ENCODE measurements at regions not wholly inside any gene's neighbourhood (a gene's known extent, or its start where the extent isn't known, plus 50 kb on each side); places are given as distances from the start of the nearest gene placed in this dataset.

DNA sequence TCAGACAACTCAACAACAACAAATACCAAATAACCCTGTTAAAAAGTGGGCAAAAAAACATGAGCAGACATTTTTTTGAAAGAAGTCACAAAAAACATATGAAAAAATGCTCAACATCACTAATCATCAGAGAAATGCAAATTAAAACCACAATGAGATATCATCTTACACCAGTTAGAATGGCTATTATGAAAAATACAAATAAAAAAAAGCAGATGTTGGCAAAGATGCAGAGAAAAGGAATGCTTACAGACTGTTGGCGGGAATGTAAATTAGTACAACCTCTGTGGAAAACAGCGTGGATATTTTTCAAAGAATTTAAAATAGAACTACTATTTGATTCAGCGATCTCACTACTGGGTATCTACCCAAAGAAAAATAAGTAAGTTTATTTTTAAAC, 114.0 kb downstream of the SLC38A4 start:
- H3K27me3 Mint-ChIP-seq (ENCODE audit: insufficient read depth), result no peaks in the 10 kb centered on the region
- no peaks in the 10 kb centered on the region for H3K9me3 ChIP-seq (ENCODE audit: control insufficient read depth, low read length)

GRCh38 chr12:46710125-46710743, 115.6 kb downstream of the SLC38A4 start:
- Histone ChIP-seq H3K4me1 (ENCODE audit: control insufficient read depth, insufficient read depth, low read length) (no peaks in the 10 kb centered on the region), H3K27ac (ENCODE audit: low read depth, low read length) (no peak overlapping the region), H3K9ac (ENCODE audit: extremely low read depth, low read length, poor library complexity, severe bottlenecking) (no peak overlapping the region), H3K9me3 (ENCODE audit: control insufficient read depth, low read length) (no peaks in the 10 kb centered on the region), H3K27me3 (ENCODE audit: control insufficient read depth, insufficient read depth, low read length, poor library complexity, severe bottlenecking) (no peaks in the 10 kb centered on the region), H3K4me3 (ENCODE audit: low read length) (no peak overlapping the region), H3K36me3 (ENCODE audit: control insufficient read depth, insufficient read depth, low read length) (no peaks in the 10 kb centered on the region)
- Mint-ChIP-seq H3K4me1 (no peaks in the 10 kb centered on the region), H3K36me3 (ENCODE audit: low read depth) (no peaks in the 10 kb centered on the region), H3K27me3 (ENCODE audit: insufficient read depth) (no peaks in the 10 kb centered on the region), H3K27ac (no peak overlapping the region), H3K4me3 (no peak overlapping the region), H3K9me3 (peaks cover 3% of the 10 kb centered on the region)
- 90 to 100% methylated on average over 6 to 8 of the region's 9 CpGs for WGBS, 2 experiments (ENCODE audit: insufficient coverage in 1 of 2, insufficient read length in 1 of 2)
- no peak for DNase-seq
- no peak for TF ChIP-seq CTCF (conservative IDR thresholded peaks at IDR 0.05)

More for the DNA sequence above, 114.0 kb downstream of the SLC38A4 start:
- Mint-ChIP-seq H3K4me3 (no peak overlapping the region), H3K36me3 (ENCODE audit: low read depth) (no peaks in the 10 kb centered on the region), H3K27ac (no peak overlapping the region), H3K4me1 (no peaks in the 10 kb centered on the region), H3K9me3 (peaks cover 3% of the 10 kb centered on the region)
- H3K27ac ChIP-seq (ENCODE audit: low read depth, low read length), result no peak overlapping the region
- no peak overlapping the region for H3K9ac ChIP-seq (ENCODE audit: extremely low read depth, low read length, poor library complexity, severe bottlenecking)
- TF ChIP-seq CTCF (conservative IDR thresholded peaks at IDR 0.05), result no peak
- no peaks in the 10 kb centered on the region for H3K36me3 ChIP-seq (ENCODE audit: control insufficient read depth, insufficient read depth, low read length)
- no peak for DNase-seq
- WGBS, 2 experiments (ENCODE audit: insufficient coverage in 1 of 2, insufficient read length in 1 of 2), result 77 to 100% methylated on average over 1 to 2 of the region's 3 CpGs
- H3K27me3 ChIP-seq (ENCODE audit: control insufficient read depth, insufficient read depth, low read length, poor library complexity, severe bottlenecking), result no peaks in the 10 kb centered on the region
- no peaks in the 10 kb centered on the region for H3K4me1 ChIP-seq (ENCODE audit: control insufficient read depth, insufficient read depth, low read length)
- H3K4me3 ChIP-seq (ENCODE audit: low read length), result no peak overlapping the region

DNA sequence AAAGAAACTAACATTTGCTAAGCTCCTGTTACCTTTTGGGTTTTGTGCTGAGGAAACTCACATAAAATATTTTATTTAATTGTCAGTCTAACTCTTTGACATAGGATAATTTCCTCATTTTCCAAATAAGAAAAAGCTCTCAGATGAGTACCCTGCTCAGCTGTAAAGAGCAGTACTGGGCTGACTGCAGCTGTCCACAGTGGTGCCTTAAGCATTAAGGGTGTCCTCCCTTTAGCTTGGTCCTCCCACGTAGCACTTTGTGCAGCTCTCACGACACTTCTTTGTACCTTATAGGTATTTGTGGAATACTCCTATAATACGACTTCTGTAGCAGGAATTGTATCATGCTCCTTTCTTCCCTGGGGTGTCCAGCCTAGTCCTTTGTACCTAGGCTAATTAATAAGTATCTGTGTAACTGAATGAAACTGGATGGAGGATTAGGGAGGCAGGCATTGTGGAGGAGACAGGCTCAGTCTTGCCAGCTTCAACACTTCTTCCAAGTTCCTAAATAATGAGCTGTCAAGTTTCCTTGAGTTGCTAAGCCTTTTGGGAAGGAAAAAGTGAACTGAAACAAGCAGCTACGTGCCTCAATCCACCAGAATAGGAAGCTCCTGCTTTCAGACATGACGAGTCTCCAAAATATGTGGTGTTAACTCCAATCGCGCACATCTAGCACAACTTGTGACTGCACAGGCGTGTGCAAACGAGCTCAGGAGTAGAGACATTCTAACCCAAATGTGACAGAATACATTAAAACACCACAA, 123.0 kb downstream of the SLC38A4 start:
- peaks cover 17% of the 10 kb centered on the region for H3K4me1 Mint-ChIP-seq
- WGBS, 2 experiments (ENCODE audit: insufficient coverage in 1 of 2, insufficient read length in 1 of 2), result 93 to 94% methylated on average over 5 to 9 of the region's 9 CpGs
- H3K27ac Mint-ChIP-seq, result no peak overlapping the region
- H3K9me3 Mint-ChIP-seq, result peaks cover 15% of the 10 kb centered on the region
- Histone ChIP-seq H3K36me3 (ENCODE audit: control insufficient read depth, insufficient read depth, low read length) (no peaks in the 10 kb centered on the region), H3K27ac (ENCODE audit: low read depth, low read length) (no peak overlapping the region), H3K9me3 (ENCODE audit: control insufficient read depth, low read length) (peaks cover 30% of the 10 kb centered on the region), H3K27me3 (ENCODE audit: control insufficient read depth, insufficient read depth, low read length, poor library complexity, severe bottlenecking) (no peaks in the 10 kb centered on the region), H3K9ac (ENCODE audit: extremely low read depth, low read length, poor library complexity, severe bottlenecking) (no peak overlapping the region), H3K4me1 (ENCODE audit: control insufficient read depth, insufficient read depth, low read length) (peaks cover 3% of the 10 kb centered on the region), H3K4me3 (ENCODE audit: low read length) (no peak overlapping the region)
- no peak overlapping the region for H3K4me3 Mint-ChIP-seq
- DNase-seq, result no peak
- H3K36me3 Mint-ChIP-seq (ENCODE audit: low read depth), result peaks cover 4% of the 10 kb centered on the region
- no peak for TF ChIP-seq CTCF (conservative IDR thresholded peaks at IDR 0.05)
- H3K27me3 Mint-ChIP-seq (ENCODE audit: insufficient read depth), result no peaks in the 10 kb centered on the region
